C4-2B (cell line): ENCODE measurements at regions not wholly inside any gene's neighbourhood (a gene's known extent, or its start where the extent isn't known, plus 50 kb on each side); places are given as distances from the start of the nearest gene placed in this dataset.

Experiments
- H3K27ac ChIP-seq: fragments of 450-650 bp; 2 replicates; pipeline ENCODE4 v1.5.1; 2017
- CTCF ChIP-seq: fragments of 450-650 bp; conservative IDR thresholded peaks from 2 replicates; pipeline ENCODE4 v1.5.1; 2017; ENCODE audit warnings: mild to moderate bottlenecking
- ZFX ChIP-seq: fragments of 450-650 bp; IDR thresholded peaks from 2 replicates; pipeline ENCODE4 v1.6.1; 2017

GRCh38 chr1:72579629-72580028 is 297.3 kb upstream of the NEGR1 start:
- TF ChIP-seq ZFX (no peak), CTCF (no peak)
- H3K27ac ChIP-seq, result no peak overlapping the region

DNA sequence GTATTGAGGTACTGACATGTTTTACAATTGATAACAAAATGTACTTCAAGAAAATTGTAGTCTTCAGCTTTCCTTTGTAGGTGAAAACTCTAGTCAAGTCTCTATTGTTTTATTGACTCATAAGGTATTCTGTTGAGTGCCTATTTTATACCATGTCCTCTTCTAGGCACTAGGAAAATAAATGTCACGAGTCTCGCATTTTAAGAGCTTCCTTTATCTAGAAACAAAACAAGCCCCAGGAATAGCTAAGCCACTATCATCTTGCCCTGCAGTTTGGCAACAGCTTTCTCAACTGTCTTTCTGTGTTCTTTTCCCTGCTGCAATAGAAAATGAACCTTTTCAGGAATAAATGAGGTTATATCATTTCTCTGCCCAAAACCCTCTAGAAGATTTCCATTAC is 288.5 kb upstream of the NEGR1 start:
- no peak for TF ChIP-seq ZFX
- no peak for TF ChIP-seq CTCF
- no peak overlapping the region for H3K27ac ChIP-seq

- H3K27ac ChIP-seq, result no peak overlapping the region
- TF ChIP-seq CTCF (no peak), ZFX (no peak)
Observed at GRCh38 chr1:72568113-72568512, 285.8 kb upstream of the NEGR1 start.

DNA sequence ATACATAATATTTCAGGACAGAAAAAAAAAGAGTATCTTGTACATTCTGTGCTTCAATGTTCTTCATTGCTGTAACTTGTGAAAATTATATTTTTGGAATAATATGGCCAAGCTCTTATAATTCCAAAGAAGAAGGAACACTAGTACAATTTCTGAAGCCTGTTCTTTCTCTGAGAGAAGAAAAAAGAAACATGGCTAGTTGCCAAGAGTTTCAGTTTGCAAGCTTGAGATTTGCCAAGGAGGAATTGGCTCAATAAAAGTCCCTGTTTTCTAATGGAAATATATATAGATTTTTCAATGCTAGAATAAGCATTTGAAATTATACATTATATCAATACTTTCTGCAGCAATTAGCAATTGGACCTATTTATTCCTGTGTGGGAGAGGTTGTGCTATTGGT is 285.2 kb upstream of the NEGR1 start:
- TF ChIP-seq ZFX (no peak), CTCF (no peak)
- H3K27ac ChIP-seq, result no peak overlapping the region

- no peak overlapping the region for H3K27ac ChIP-seq
- TF ChIP-seq ZFX, result no peak
- TF ChIP-seq CTCF, result no peak
Observed at GRCh38 chr1:72564749-72565148, 282.4 kb upstream of the NEGR1 start.

GRCh38 chr1:72557446-72558049 is 275.2 kb upstream of the NEGR1 start:
- no peak overlapping the region for H3K27ac ChIP-seq
- TF ChIP-seq CTCF (peak; percentile 60), ZFX (no peak)

DNA sequence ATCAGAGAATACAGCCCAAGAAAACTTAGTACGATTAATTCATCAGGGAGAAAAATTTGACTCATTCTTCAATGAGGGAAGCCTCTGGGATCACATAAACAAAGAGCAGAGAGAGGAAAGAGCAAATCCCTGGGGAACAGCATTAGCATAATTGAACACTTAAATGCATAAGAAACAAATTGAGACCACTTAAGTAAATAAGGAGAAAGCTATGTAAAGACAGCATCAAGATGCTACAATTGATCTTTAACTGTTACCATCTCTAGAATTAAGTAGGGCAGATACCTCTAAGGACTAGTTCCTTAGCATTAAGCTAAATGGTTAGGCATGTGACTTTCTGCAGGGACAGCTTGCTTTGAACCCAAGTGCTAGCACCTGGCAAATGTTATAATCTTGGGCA is 265.1 kb upstream of the NEGR1 start:
- no peak overlapping the region for H3K27ac ChIP-seq
- no peak for TF ChIP-seq CTCF
- TF ChIP-seq ZFX, result no peak
